ENCODE measurements at regions not wholly inside any gene's neighbourhood (a gene's known extent, or its start where the extent isn't known, plus 50 kb on each side); places are given as distances from the start of the nearest gene placed in this dataset.

GRCh38 chr11:81002374-81002773 is 1561.5 kb upstream of the TENM4 start:
- DNase-seq (ENCODE audit: low spot score): no peak
- H3K27ac ChIP-seq: no peak overlapping the region
- H3K4me3 ChIP-seq: no peak overlapping the region
- TF ChIP-seq CTCF (IDR thresholded peaks at IDR 0.05): no peak

DNA sequence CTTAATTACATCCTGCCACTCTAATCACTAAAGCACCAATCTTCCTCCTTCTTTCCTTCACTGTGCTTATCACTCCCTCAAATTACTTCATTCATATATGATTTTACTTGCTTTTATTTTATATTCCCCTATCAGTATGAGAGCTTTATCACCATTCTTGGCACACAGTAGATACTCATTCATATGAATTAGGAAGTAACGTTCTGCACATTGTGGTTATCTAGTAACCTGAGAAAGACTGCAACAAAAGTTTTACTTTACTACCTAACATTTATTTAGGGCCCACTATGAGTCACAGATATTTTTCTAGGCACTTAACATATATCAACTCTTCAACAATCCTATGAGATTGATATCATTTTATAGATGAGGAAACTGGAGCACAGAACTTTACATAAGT is 1559.9 kb upstream of the TENM4 start:
- no peak for DNase-seq (ENCODE audit: low spot score)
- no peak for TF ChIP-seq CTCF (IDR thresholded peaks at IDR 0.05)
- no peak overlapping the region for H3K27ac ChIP-seq
- H3K4me3 ChIP-seq: no peak overlapping the region

DNA sequence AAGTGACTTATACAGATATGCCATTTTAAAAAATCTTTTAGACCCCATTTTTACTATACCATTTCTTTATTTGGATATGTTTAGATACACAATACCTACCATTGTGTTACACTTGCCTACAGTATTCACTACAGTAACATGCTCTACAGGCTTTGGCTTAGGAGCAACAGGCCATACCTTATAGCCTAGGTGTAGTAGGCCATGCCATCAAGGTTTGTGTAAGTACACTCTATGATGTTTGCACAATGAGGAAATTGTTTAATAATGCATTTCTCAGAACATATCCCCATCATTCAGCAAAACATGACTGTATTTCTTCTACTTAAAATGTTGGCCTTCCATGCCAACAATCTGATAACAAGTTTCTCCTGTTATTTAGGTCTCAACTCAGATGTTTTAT is 1559.5 kb upstream of the TENM4 start:
- H3K27ac ChIP-seq: no peak overlapping the region
- no peak for TF ChIP-seq CTCF (IDR thresholded peaks at IDR 0.05)
- DNase-seq (ENCODE audit: low spot score): no peak
- no peak overlapping the region for H3K4me3 ChIP-seq

- DNase-seq (ENCODE audit: low spot score): no peak
- no peak overlapping the region for H3K27ac ChIP-seq
- TF ChIP-seq CTCF (IDR thresholded peaks at IDR 0.05): no peak
- no peak overlapping the region for H3K4me3 ChIP-seq
These were observed 1554.7 kb upstream of the TENM4 start for GRCh38 chr11:80995523-80995922.

- no peak overlapping the region for H3K27ac ChIP-seq
- DNase-seq (ENCODE audit: low spot score): no peak
- H3K4me3 ChIP-seq: no peak overlapping the region
- TF ChIP-seq CTCF (IDR thresholded peaks at IDR 0.05): no peak
These were observed 1552.7 kb upstream of the TENM4 start for GRCh38 chr11:80993536-80993935.

DNA sequence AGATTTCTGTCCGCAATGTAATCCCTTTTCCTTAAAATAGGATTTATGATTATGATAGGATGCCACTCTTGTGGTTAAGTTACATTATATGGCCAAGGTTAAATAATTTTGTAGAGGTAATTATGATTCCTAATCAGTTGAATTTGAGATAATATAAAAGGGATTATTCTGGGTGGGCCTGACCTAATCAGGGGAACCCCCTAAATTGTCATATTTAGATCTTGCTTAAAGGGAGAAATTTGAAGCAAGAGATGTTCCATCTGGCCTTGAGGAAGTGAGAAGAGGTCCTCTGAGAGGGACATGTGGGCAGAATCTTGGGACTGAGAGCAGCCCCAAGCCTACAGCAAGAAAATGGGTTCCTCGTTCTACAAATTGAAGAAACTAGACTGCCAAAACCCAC is 1550.1 kb upstream of the TENM4 start:
- no peak for TF ChIP-seq CTCF (IDR thresholded peaks at IDR 0.05)
- Histone ChIP-seq H3K4me3 (no peak overlapping the region), H3K27ac (no peak overlapping the region)
- no peak for DNase-seq (ENCODE audit: low spot score)

DNA sequence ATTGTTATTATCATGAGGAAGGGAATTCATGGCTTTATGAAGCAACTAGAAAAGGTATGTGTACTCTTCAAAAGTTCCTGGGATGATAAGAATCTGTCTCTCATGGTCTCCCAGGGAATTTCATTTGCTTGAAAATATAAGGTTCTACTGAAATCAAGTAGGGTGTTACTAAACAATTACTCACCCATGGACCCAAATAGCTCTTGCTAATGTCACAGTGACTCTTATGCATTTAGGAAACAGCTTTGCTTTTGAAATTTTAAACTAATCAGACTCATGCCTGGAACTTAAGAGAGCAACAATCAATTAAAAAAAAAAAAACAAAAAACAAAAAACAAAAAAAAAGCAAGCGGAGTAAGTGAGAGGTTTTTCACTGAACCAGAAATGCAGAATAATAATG is 1546.3 kb upstream of the TENM4 start:
- Histone ChIP-seq H3K4me3 (no peak overlapping the region), H3K27ac (no peak overlapping the region)
- TF ChIP-seq CTCF (IDR thresholded peaks at IDR 0.05): no peak
- no peak for DNase-seq (ENCODE audit: low spot score)

All from coronary artery (tissue), 2 donors.